GF-D8 (cell line): ENCODE measurements at regions not wholly inside any gene's neighbourhood (a gene's known extent, or its start where the extent isn't known, plus 50 kb on each side); places are given as distances from the start of the nearest gene placed in this dataset.
A peak's percentile ranks its signal among the peaks of the same experiment; 100 is the strongest.

Experiments
- DNase-seq: peaks from one replicate; lab custom pipeline; 2025; lab: John Stamatoyannopoulos, UW

- no peak for DNase-seq
Measured at GRCh38 chr12:92089559-92089958, 56.1 kb downstream of the BTG1 start.

- DNase-seq: no peak
Measured at GRCh38 chr12:92088805-92089204, 56.8 kb downstream of the BTG1 start.

- no peak for DNase-seq
Measured at GRCh38 chr12:92085736-92086040, 60.0 kb downstream of the BTG1 start.

- DNase-seq: no peak
Measured at GRCh38 chr12:92085040-92085735, 60.5 kb downstream of the BTG1 start.

GRCh38 chr12:92080911-92081285 is 64.7 kb downstream of the BTG1 start:
- no peak for DNase-seq

- DNase-seq: no peak
Measured at GRCh38 chr12:92079054-92079385, 66.6 kb downstream of the BTG1 start.

- DNase-seq: no peak
Measured at GRCh38 chr12:92078167-92079053, 67.2 kb downstream of the BTG1 start.

GRCh38 chr12:92077530-92077929 is 68.1 kb downstream of the BTG1 start:
- no peak for DNase-seq

GRCh38 chr12:92076101-92076500 is 69.5 kb downstream of the BTG1 start:
- DNase-seq: no peak

GRCh38 chr12:92075425-92075914 is 70.2 kb downstream of the BTG1 start:
- DNase-seq: peak; percentile 42

GRCh38 chr12:92074889-92075288 is 70.8 kb downstream of the BTG1 start:
- DNase-seq: no peak

GRCh38 chr12:92073094-92073493 is 72.6 kb downstream of the BTG1 start:
- DNase-seq: no peak

GRCh38 chr12:92072112-92072511 is 73.5 kb downstream of the BTG1 start:
- DNase-seq: no peak

GRCh38 chr12:92070864-92071445 is 74.7 kb downstream of the BTG1 start:
- peak; percentile 97 for DNase-seq

- no peak for DNase-seq
Measured at GRCh38 chr12:92070054-92070863, 75.4 kb downstream of the BTG1 start.

GRCh38 chr12:92068459-92068858 is 77.2 kb downstream of the BTG1 start:
- peak; percentile 51 for DNase-seq

- no peak for DNase-seq
Measured at GRCh38 chr12:92065639-92066038, 80.0 kb downstream of the BTG1 start.

GRCh38 chr12:92065018-92065499 is 80.6 kb downstream of the BTG1 start:
- no peak for DNase-seq

GRCh38 chr12:92064422-92064821 is 81.2 kb downstream of the BTG1 start:
- DNase-seq: no peak

- no peak for DNase-seq
Measured at GRCh38 chr12:92063641-92064040, 82.0 kb downstream of the BTG1 start.

GRCh38 chr12:92062539-92063493 is 82.8 kb downstream of the BTG1 start:
- DNase-seq: no peak
